GM12878 (cell line): ENCODE measurements at regions not wholly inside any gene's neighbourhood (a gene's known extent, or its start where the extent isn't known, plus 50 kb on each side); places are given as distances from the start of the nearest gene placed in this dataset.

Experiments
- BCL11A ChIP-seq: IDR thresholded peaks from 2 replicates; pipeline ENCODE4 v1.6.1; 2011; ENCODE audit warnings: low read depth, low read length
- BRCA1 ChIP-seq: IDR thresholded peaks from 2 replicates; pipeline ENCODE4 v1.6.1; 2011; ENCODE audit warnings: low read depth, low read length, improper control_type of control experiment
- CREM ChIP-seq: IDR thresholded peaks from 2 replicates; pipeline ENCODE4 v1.6.1; 2014; ENCODE audit warnings: antibody characterized with exemption, low read depth
- CTCF ChIP-seq, 3 experiments: IDR thresholded peaks in 2 of 3; conservative IDR thresholded peaks in 1 of 3; 2 replicates each; pipeline ENCODE4 v1.5.1; 2011; ENCODE audit warnings: low read depth in 3 of 3, low read length in 3 of 3, mild to moderate bottlenecking in 3 of 3, control low read depth in 2 of 3, moderate library complexity in 2 of 3, inconsistent platforms in 1 of 3, mixed read lengths in 1 of 3; ENCODE audit not compliant: control insufficient read depth in 2 of 3, insufficient read depth in 1 of 3; ENCODE audit errors: extremely low read depth in 1 of 3
- EED ChIP-seq: sonication (generic); IDR thresholded peaks from 2 replicates; pipeline ENCODE4 v1.6.1; 2016; ENCODE audit warnings: antibody characterized with exemption, low read depth
- EZH2 ChIP-seq: IDR thresholded peaks from 2 replicates; pipeline ENCODE4 v1.6.1; 2012; ENCODE audit warnings: low read depth, mild to moderate bottlenecking, control low read depth, inconsistent platforms, low read length, borderline replicate concordance; ENCODE audit not compliant: control insufficient read depth
- MXI1 ChIP-seq: fragments of 150-350 bp; IDR thresholded peaks from 2 replicates; pipeline ENCODE4 v1.6.1; 2011; ENCODE audit warnings: low read depth, mild to moderate bottlenecking, inconsistent platforms, low read length, improper control_type of control experiment
- USF2 ChIP-seq: IDR thresholded peaks from 2 replicates; pipeline ENCODE4 v1.6.1; 2011; ENCODE audit warnings: low read depth, low read length, improper control_type of control experiment, borderline replicate concordance
- ZNF217 ChIP-seq: fragments of 450-650 bp; IDR thresholded peaks from 2 replicates; pipeline ENCODE4 v1.6.1; 2017; ENCODE audit warnings: antibody characterized with exemption, mild to moderate bottlenecking
- TF ChIP-seq, protein P1 (sequence below): IDR thresholded peaks from 2 replicates; pipeline ENCODE4 v1.6.1; 2012; ENCODE audit warnings: low read depth, low read length, improper control_type of control experiment

- TF ChIP-seq, protein P1, sequence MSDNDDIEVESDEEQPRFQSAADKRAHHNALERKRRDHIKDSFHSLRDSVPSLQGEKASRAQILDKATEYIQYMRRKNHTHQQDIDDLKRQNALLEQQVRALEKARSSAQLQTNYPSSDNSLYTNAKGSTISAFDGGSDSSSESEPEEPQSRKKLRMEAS, result no peak
- TF ChIP-seq CREM (no peak), BRCA1 (no peak), EZH2 (no peak), CTCF (IDR thresholded peaks at IDR 0.05 in 2 of 3, conservative IDR thresholded peaks at IDR 0.05 in 1 of 3; ENCODE audit: control insufficient read depth in 2 of 3, extremely low read depth in 1 of 3, insufficient read depth in 1 of 3, low read depth in 3 of 3, low read length in 3 of 3) (no peak), MXI1 (no peak), USF2 (no peak), ZNF217 (no peak), EED (no peak), BCL11A (no peak)
These were observed 244.7 kb upstream of the KRR1 start for GRCh38 chr12:75756111-75756510.
